ENCODE measurements at regions not wholly inside any gene's neighbourhood (a gene's known extent, or its start where the extent isn't known, plus 50 kb on each side); places are given as distances from the start of the nearest gene placed in this dataset.

GRCh38 chr6:137933696-137934095 is 66.6 kb downstream of the TNFAIP3 start:
- DNase-seq (ENCODE audit: low read depth), result peak; percentile 66

GRCh38 chr6:137936798-137937197 is 69.7 kb downstream of the TNFAIP3 start:
- DNase-seq (ENCODE audit: low read depth), result no peak

- DNase-seq (ENCODE audit: low read depth), result no peak
Measured at GRCh38 chr6:137937834-137938233, 70.8 kb downstream of the TNFAIP3 start.

- DNase-seq (ENCODE audit: low read depth), result no peak
Measured at GRCh38 chr6:137938770-137939379, 71.8 kb downstream of the TNFAIP3 start.

- no peak for DNase-seq (ENCODE audit: low read depth)
Measured at GRCh38 chr6:137941995-137942394, 74.9 kb downstream of the TNFAIP3 start.

- DNase-seq (ENCODE audit: low read depth), result no peak
Measured at GRCh38 chr6:137942736-137943135, 75.7 kb downstream of the TNFAIP3 start.

- DNase-seq (ENCODE audit: low read depth), result peak; percentile 9
Measured at GRCh38 chr6:137944381-137944780, 77.3 kb downstream of the TNFAIP3 start.

GRCh38 chr6:137944793-137945498 is 77.9 kb downstream of the TNFAIP3 start:
- peak; percentile 60 for DNase-seq (ENCODE audit: low read depth)

GRCh38 chr6:137949686-137950390 is 82.8 kb downstream of the TNFAIP3 start:
- no peak for DNase-seq (ENCODE audit: low read depth)

- no peak for DNase-seq (ENCODE audit: low read depth)
Measured at GRCh38 chr6:137950581-137950980, 83.5 kb downstream of the TNFAIP3 start.

- DNase-seq (ENCODE audit: low read depth), result no peak
Measured at GRCh38 chr6:137951064-137951597, 84.1 kb downstream of the TNFAIP3 start.

- DNase-seq (ENCODE audit: low read depth), result no peak
Measured at GRCh38 chr6:137952247-137952646, 85.2 kb downstream of the TNFAIP3 start.

- no peak for DNase-seq (ENCODE audit: low read depth)
Measured at GRCh38 chr6:137953761-137954160, 86.7 kb downstream of the TNFAIP3 start.

GRCh38 chr6:137954253-137954652 is 87.2 kb downstream of the TNFAIP3 start:
- no peak for DNase-seq (ENCODE audit: low read depth)

- no peak for DNase-seq (ENCODE audit: low read depth)
Measured at GRCh38 chr6:137956098-137956488, 89.0 kb downstream of the TNFAIP3 start.

- no peak for DNase-seq (ENCODE audit: low read depth)
Measured at GRCh38 chr6:137957471-137957870, 90.4 kb downstream of the TNFAIP3 start.

GRCh38 chr6:137958811-137959565 is 91.9 kb downstream of the TNFAIP3 start:
- DNase-seq (ENCODE audit: low read depth), result no peak

GRCh38 chr6:137962725-137963124 is 95.7 kb downstream of the TNFAIP3 start:
- DNase-seq (ENCODE audit: low read depth), result no peak

- DNase-seq (ENCODE audit: low read depth), result no peak
Measured at GRCh38 chr6:137964876-137965275, 97.8 kb downstream of the TNFAIP3 start.

- DNase-seq (ENCODE audit: low read depth), result no peak
Measured at GRCh38 chr6:137967689-137968454, 100.8 kb downstream of the TNFAIP3 start.

GRCh38 chr6:137968455-137968804 is 101.4 kb downstream of the TNFAIP3 start:
- DNase-seq (ENCODE audit: low read depth), result no peak

GRCh38 chr6:137968901-137969300 is 101.8 kb downstream of the TNFAIP3 start:
- DNase-seq (ENCODE audit: low read depth), result no peak

Data from ELR (cell line).